Activated naive CD4-positive, alpha-beta T cell treated with anti-CD3 and anti-CD28 coated beads, Interleukin-2, amount 50 U/mL, for 24 hours (primary cell): ENCODE measurements at regions not wholly inside any gene's neighbourhood (a gene's known extent, or its start where the extent isn't known, plus 50 kb on each side); places are given as distances from the start of the nearest gene placed in this dataset.

ENCODE experiments used
- H3K27ac Mint-ChIP-seq: one replicate; pipeline ENCODE4 v1.8.0; 2021; ENCODE audit warnings: mild to moderate bottlenecking, mixed read lengths
- H3K27me3 Mint-ChIP-seq: one replicate; pipeline ENCODE4 v1.8.0; 2021; ENCODE audit warnings: mixed read lengths
- H3K36me3 Mint-ChIP-seq: one replicate; pipeline ENCODE4 v1.8.0; 2021; ENCODE audit warnings: mixed read lengths
- H3K4me1 Mint-ChIP-seq: one replicate; pipeline ENCODE4 v1.8.0; 2021; ENCODE audit warnings: mixed read lengths
- H3K4me3 Mint-ChIP-seq: one replicate; pipeline ENCODE4 v1.8.0; 2021; ENCODE audit warnings: mild to moderate bottlenecking, mixed read lengths
- H3K9me3 Mint-ChIP-seq: one replicate; pipeline ENCODE4 v1.8.0; 2021; ENCODE audit warnings: mixed read lengths

- Mint-ChIP-seq H3K4me3 (no peak overlapping the region), H3K27ac (no peak overlapping the region), H3K27me3 (no peaks in the 10 kb centered on the region), H3K4me1 (peaks cover 4% of the 10 kb centered on the region), H3K9me3 (no peaks in the 10 kb centered on the region), H3K36me3 (peaks cover 2% of the 10 kb centered on the region)
Observed at GRCh38 chr9:96051423-96051822, 175.9 kb downstream of the ERCC6L2 start.

- H3K27ac Mint-ChIP-seq: no peak overlapping the region
- peaks cover 2% of the 10 kb centered on the region for H3K36me3 Mint-ChIP-seq
- H3K4me1 Mint-ChIP-seq: peaks cover 4% of the 10 kb centered on the region
- H3K27me3 Mint-ChIP-seq: no peaks in the 10 kb centered on the region
- H3K4me3 Mint-ChIP-seq: no peak overlapping the region
- no peaks in the 10 kb centered on the region for H3K9me3 Mint-ChIP-seq
Observed at GRCh38 chr9:96050861-96051155, 175.3 kb downstream of the ERCC6L2 start.

GRCh38 chr9:96050048-96050860, 174.8 kb downstream of the ERCC6L2 start:
- peaks cover 2% of the 10 kb centered on the region for H3K36me3 Mint-ChIP-seq
- peak overlapping the region; percentile 30 for H3K27ac Mint-ChIP-seq
- no peaks in the 10 kb centered on the region for H3K9me3 Mint-ChIP-seq
- H3K4me1 Mint-ChIP-seq: peaks cover 4% of the 10 kb centered on the region
- H3K4me3 Mint-ChIP-seq: no peak overlapping the region
- no peaks in the 10 kb centered on the region for H3K27me3 Mint-ChIP-seq

GRCh38 chr9:96048956-96049831, 173.7 kb downstream of the ERCC6L2 start:
- H3K27ac Mint-ChIP-seq: no peak overlapping the region
- H3K36me3 Mint-ChIP-seq: peaks cover 2% of the 10 kb centered on the region
- H3K4me1 Mint-ChIP-seq: peaks cover 4% of the 10 kb centered on the region
- no peaks in the 10 kb centered on the region for H3K27me3 Mint-ChIP-seq
- no peaks in the 10 kb centered on the region for H3K9me3 Mint-ChIP-seq
- no peak overlapping the region for H3K4me3 Mint-ChIP-seq

GRCh38 chr9:96048104-96048955, 172.8 kb downstream of the ERCC6L2 start:
- Mint-ChIP-seq H3K36me3 (no peaks in the 10 kb centered on the region), H3K27ac (peak overlapping the region; percentile 23), H3K4me1 (peaks cover 4% of the 10 kb centered on the region), H3K4me3 (no peak overlapping the region), H3K27me3 (no peaks in the 10 kb centered on the region), H3K9me3 (no peaks in the 10 kb centered on the region)

GRCh38 chr9:96047741-96048103, 172.2 kb downstream of the ERCC6L2 start:
- H3K9me3 Mint-ChIP-seq: no peaks in the 10 kb centered on the region
- peaks cover 4% of the 10 kb centered on the region for H3K4me1 Mint-ChIP-seq
- no peaks in the 10 kb centered on the region for H3K36me3 Mint-ChIP-seq
- no peaks in the 10 kb centered on the region for H3K27me3 Mint-ChIP-seq
- no peak overlapping the region for H3K27ac Mint-ChIP-seq
- H3K4me3 Mint-ChIP-seq: no peak overlapping the region

- Mint-ChIP-seq H3K27ac (no peak overlapping the region), H3K27me3 (no peaks in the 10 kb centered on the region), H3K36me3 (no peaks in the 10 kb centered on the region), H3K4me3 (no peak overlapping the region), H3K4me1 (peaks cover 4% of the 10 kb centered on the region), H3K9me3 (no peaks in the 10 kb centered on the region)
Observed at GRCh38 chr9:96047116-96047639, 171.7 kb downstream of the ERCC6L2 start.

GRCh38 chr9:96045811-96046210, 170.3 kb downstream of the ERCC6L2 start:
- Mint-ChIP-seq H3K4me3 (no peak overlapping the region), H3K27me3 (no peaks in the 10 kb centered on the region), H3K4me1 (peaks cover 4% of the 10 kb centered on the region), H3K27ac (no peak overlapping the region), H3K9me3 (no peaks in the 10 kb centered on the region), H3K36me3 (no peaks in the 10 kb centered on the region)

GRCh38 chr9:96044401-96044800, 168.9 kb downstream of the ERCC6L2 start:
- H3K9me3 Mint-ChIP-seq: no peaks in the 10 kb centered on the region
- H3K27ac Mint-ChIP-seq: no peak overlapping the region
- H3K27me3 Mint-ChIP-seq: no peaks in the 10 kb centered on the region
- H3K4me3 Mint-ChIP-seq: no peak overlapping the region
- no peaks in the 10 kb centered on the region for H3K36me3 Mint-ChIP-seq
- peaks cover 4% of the 10 kb centered on the region for H3K4me1 Mint-ChIP-seq

- Mint-ChIP-seq H3K36me3 (peaks cover 5% of the 10 kb centered on the region), H3K4me1 (no peaks in the 10 kb centered on the region), H3K27me3 (no peaks in the 10 kb centered on the region), H3K9me3 (peaks cover 20% of the 10 kb centered on the region), H3K4me3 (no peak overlapping the region), H3K27ac (no peak overlapping the region)
Observed at GRCh38 chr9:96040591-96041461, 165.3 kb downstream of the ERCC6L2 start.

- Mint-ChIP-seq H3K9me3 (peaks cover 20% of the 10 kb centered on the region), H3K27ac (no peak overlapping the region), H3K27me3 (no peaks in the 10 kb centered on the region), H3K4me1 (no peaks in the 10 kb centered on the region), H3K4me3 (no peak overlapping the region), H3K36me3 (peaks cover 5% of the 10 kb centered on the region)
Observed at GRCh38 chr9:96038914-96039313, 163.4 kb downstream of the ERCC6L2 start.

GRCh38 chr9:96038271-96038670, 162.8 kb downstream of the ERCC6L2 start:
- Mint-ChIP-seq H3K4me3 (no peak overlapping the region), H3K36me3 (peaks cover 5% of the 10 kb centered on the region), H3K27me3 (no peaks in the 10 kb centered on the region), H3K9me3 (peaks cover 20% of the 10 kb centered on the region), H3K27ac (no peak overlapping the region), H3K4me1 (no peaks in the 10 kb centered on the region)

GRCh38 chr9:96034553-96035122, 159.1 kb downstream of the ERCC6L2 start:
- no peaks in the 10 kb centered on the region for H3K27me3 Mint-ChIP-seq
- H3K9me3 Mint-ChIP-seq: peaks cover 20% of the 10 kb centered on the region
- H3K27ac Mint-ChIP-seq: no peak overlapping the region
- H3K36me3 Mint-ChIP-seq: peaks cover 5% of the 10 kb centered on the region
- H3K4me1 Mint-ChIP-seq: no peaks in the 10 kb centered on the region
- H3K4me3 Mint-ChIP-seq: no peak overlapping the region

- Mint-ChIP-seq H3K4me1 (no peaks in the 10 kb centered on the region), H3K36me3 (peaks cover 5% of the 10 kb centered on the region), H3K4me3 (no peak overlapping the region), H3K9me3 (peaks cover 16% of the 10 kb centered on the region), H3K27ac (no peak overlapping the region), H3K27me3 (no peaks in the 10 kb centered on the region)
Observed at GRCh38 chr9:96033896-96034295, 158.4 kb downstream of the ERCC6L2 start.
